GM23338 (cell line): ENCODE measurements at regions not wholly inside any gene's neighbourhood (a gene's known extent, or its start where the extent isn't known, plus 50 kb on each side); places are given as distances from the start of the nearest gene placed in this dataset.

ENCODE experiments used
- ATAC-seq: fragments of 200-7000 bp; cut with Tn5 transposase; 3 replicates; pipeline ENCODE4 v1.9.1; 2020
- DNase-seq: peaks from one replicate; pipeline ENCODE4 v3.0.0-alpha.2; 2015; ENCODE audit warnings: low spot score
- H2AFZ ChIP-seq: fragments of 200-600 bp; sonication (generic); 2 replicates; pipeline ENCODE4 v1.8.0; 2016; ENCODE audit warnings: antibody characterized with exemption, mild to moderate bottlenecking, moderate library complexity
- H3F3A ChIP-seq: fragments of 200-600 bp; sonication (generic); replicated peaks from 2 replicates; pipeline ENCODE4 v1.8.0; 2017; ENCODE audit warnings: antibody characterized with exemption, mixed run types, low read depth
- H3K27ac ChIP-seq: fragments of 200-600 bp; sonication (generic); 2 replicates; pipeline ENCODE4 v1.6.1; 2016; ENCODE audit warnings: low read depth
- H3K27me3 ChIP-seq: fragments of 200-600 bp; sonication (generic); 2 replicates; pipeline ENCODE4 v1.8.0; 2016; ENCODE audit warnings: mild to moderate bottlenecking, mixed run types, moderate library complexity; ENCODE audit not compliant: insufficient read depth
- H3K36me3 ChIP-seq: fragments of 200-600 bp; sonication (generic); 2 replicates; pipeline ENCODE4 v1.8.0; 2016; ENCODE audit warnings: mild to moderate bottlenecking; ENCODE audit not compliant: insufficient read depth
- H3K4me1 ChIP-seq: fragments of 200-600 bp; sonication (generic); 2 replicates; pipeline ENCODE4 v1.8.0; 2016; ENCODE audit warnings: mild to moderate bottlenecking, moderate library complexity; ENCODE audit not compliant: insufficient read depth
- H3K4me2 ChIP-seq: fragments of 200-600 bp; sonication (generic); 2 replicates; pipeline ENCODE4 v1.7.1; 2017; ENCODE audit warnings: mixed run types
- H3K4me3 ChIP-seq: fragments of 200-600 bp; sonication (generic); 2 replicates; pipeline ENCODE4 v1.6.1; 2016; ENCODE audit warnings: mixed run types
- H3K79me2 ChIP-seq: fragments of 200-600 bp; sonication (generic); replicated peaks from 2 replicates; pipeline ENCODE4 v1.8.0; 2017; ENCODE audit warnings: mild to moderate bottlenecking; ENCODE audit not compliant: insufficient read depth
- H3K9me2 ChIP-seq: fragments of 200-600 bp; sonication (generic); 2 replicates; pipeline ENCODE4 v1.8.0; 2017; ENCODE audit not compliant: insufficient read depth
- H4K20me1 ChIP-seq: fragments of 200-600 bp; sonication (generic); replicated peaks from 2 replicates; pipeline ENCODE4 v1.8.0; 2017; ENCODE audit warnings: mild to moderate bottlenecking; ENCODE audit not compliant: insufficient read depth
- H3K27ac Mint-ChIP-seq: 2 replicates; pipeline ENCODE4 v1.8.0; 2020; ENCODE audit warnings: inconsistent platforms, mild to moderate bottlenecking, moderate library complexity, mixed read lengths
- H3K27me3 Mint-ChIP-seq: 3 replicates; pipeline ENCODE4 v1.8.0; 2022; ENCODE audit warnings: low read depth, mild to moderate bottlenecking, moderate library complexity, mixed read lengths, inconsistent platforms; ENCODE audit not compliant: insufficient read depth, poor library complexity
- H3K36me3 Mint-ChIP-seq: 3 replicates; pipeline ENCODE4 v1.8.0; 2021; ENCODE audit warnings: low read depth, mild to moderate bottlenecking, inconsistent platforms, moderate library complexity, mixed read lengths
- H3K4me1 Mint-ChIP-seq: 3 replicates; pipeline ENCODE4 v1.8.0; 2020; ENCODE audit warnings: mild to moderate bottlenecking, inconsistent platforms, mixed read lengths
- H3K4me3 Mint-ChIP-seq: 3 replicates; pipeline ENCODE4 v1.8.0; 2021; ENCODE audit warnings: moderate library complexity, mild to moderate bottlenecking, inconsistent platforms, mixed read lengths
- H3K9me3 Mint-ChIP-seq: 3 replicates; pipeline ENCODE4 v1.8.0; 2020; ENCODE audit warnings: moderate library complexity, mild to moderate bottlenecking, inconsistent platforms, mixed read lengths
- CREB1 ChIP-seq: fragments of 250-450 bp; sonication (Bioruptor Pico); IDR thresholded peaks from 2 replicates; pipeline ENCODE4 v1.5.0; 2020; ENCODE audit warnings: low read depth, mild to moderate bottlenecking, moderate library complexity
- EZH2 ChIP-seq: fragments of 200-600 bp; sonication (generic); IDR thresholded peaks from one replicate; pipeline ENCODE4 v1.8.0; 2017; ENCODE audit warnings: antibody characterized with exemption, mild to moderate bottlenecking, low read depth; ENCODE audit not compliant: unreplicated experiment
- JUNB ChIP-seq: IDR thresholded peaks from one replicate; pipeline ENCODE4 v1.6.1; 2016; ENCODE audit warnings: antibody characterized with exemption; ENCODE audit not compliant: unreplicated experiment
- NANOG ChIP-seq: IDR thresholded peaks from 2 replicates; pipeline ENCODE4 v1.6.1; 2016; ENCODE audit warnings: antibody characterized with exemption, borderline replicate concordance
- POLR2AphosphoS5 ChIP-seq: IDR thresholded peaks from 2 replicates; pipeline ENCODE4 v1.6.1; 2016; ENCODE audit warnings: antibody characterized with exemption, low read depth
- STAT1 ChIP-seq: IDR thresholded peaks from one replicate; pipeline ENCODE4 v1.6.1; 2016; ENCODE audit warnings: antibody characterized with exemption; ENCODE audit not compliant: unreplicated experiment
- ZNF331 ChIP-seq: fragments of 250-450 bp; sonication (Bioruptor Pico); IDR thresholded peaks from 2 replicates; pipeline ENCODE4 v1.5.0; 2020; ENCODE audit warnings: low read depth, mild to moderate bottlenecking, moderate library complexity
- TF ChIP-seq, protein P1 (sequence below): IDR thresholded peaks from 2 replicates; pipeline ENCODE4 v1.6.1; 2016; ENCODE audit warnings: antibody characterized with exemption
- TF ChIP-seq, protein P2 (sequence below), 2 experiments: fragments of 200-600 bp in 1 of 2; sonication (generic) in 1 of 2; conservative IDR thresholded peaks; 2 replicates each; pipeline versions ENCODE4 v1.5.1 to v1.6.1; 2016 to 2017; ENCODE audit warnings: antibody characterized with exemption in 2 of 2, low read depth in 2 of 2, mild to moderate bottlenecking in 2 of 2, moderate library complexity in 1 of 2
- TF ChIP-seq, protein P3 (sequence below): fragments of 250-450 bp; sonication (Bioruptor Pico); IDR thresholded peaks from 2 replicates; pipeline ENCODE4 v1.5.0; 2020; ENCODE audit warnings: mild to moderate bottlenecking, moderate library complexity

DNA sequence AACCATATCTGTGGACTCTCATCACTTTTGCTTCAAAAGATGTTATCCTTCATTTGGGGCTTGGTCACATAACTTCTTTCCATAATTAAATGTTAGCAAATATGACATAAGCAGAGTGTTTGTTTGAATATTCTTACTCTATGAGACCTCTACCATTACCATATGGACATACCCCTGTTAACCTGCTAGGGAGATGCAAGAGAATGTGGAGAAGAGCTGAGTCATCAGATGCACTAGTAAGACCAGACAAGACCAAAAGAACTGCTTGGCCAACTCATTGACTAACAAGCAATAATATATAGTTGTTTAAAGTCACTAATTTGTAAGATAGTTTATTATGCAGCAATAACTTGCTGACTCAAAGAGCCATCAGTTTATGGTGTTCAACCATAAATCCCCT, 652.9 kb downstream of the SMARCA1 start:
- Histone ChIP-seq H3K4me1 (no peaks in the 10 kb centered on the region), H3F3A (no peaks in the 10 kb centered on the region), H3K4me3 (no peak overlapping the region), H3K27ac (no peak overlapping the region), H3K27me3 (no peaks in the 10 kb centered on the region), H4K20me1 (no peaks in the 10 kb centered on the region), H3K4me2 (no peak overlapping the region), H2AFZ (no peak overlapping the region), H3K9me2 (no peaks in the 10 kb centered on the region), H3K36me3 (no peaks in the 10 kb centered on the region), H3K79me2 (no peaks in the 10 kb centered on the region)
- Mint-ChIP-seq H3K9me3 (no peaks in the 10 kb centered on the region), H3K27ac (no peak overlapping the region), H3K4me3 (no peak overlapping the region), H3K36me3 (no peaks in the 10 kb centered on the region), H3K4me1 (peaks cover 3% of the 10 kb centered on the region; the same call in 1 of the 3 replicates), H3K27me3 (no peaks in the 10 kb centered on the region)
- ATAC-seq (no peak), DNase-seq (no peak)
- no peak for TF ChIP-seq JUNB
- no peak for TF ChIP-seq NANOG
- no peak for TF ChIP-seq ZNF331
- TF ChIP-seq STAT1, result no peak
- TF ChIP-seq EZH2, result no peak
- TF ChIP-seq, protein P1, sequence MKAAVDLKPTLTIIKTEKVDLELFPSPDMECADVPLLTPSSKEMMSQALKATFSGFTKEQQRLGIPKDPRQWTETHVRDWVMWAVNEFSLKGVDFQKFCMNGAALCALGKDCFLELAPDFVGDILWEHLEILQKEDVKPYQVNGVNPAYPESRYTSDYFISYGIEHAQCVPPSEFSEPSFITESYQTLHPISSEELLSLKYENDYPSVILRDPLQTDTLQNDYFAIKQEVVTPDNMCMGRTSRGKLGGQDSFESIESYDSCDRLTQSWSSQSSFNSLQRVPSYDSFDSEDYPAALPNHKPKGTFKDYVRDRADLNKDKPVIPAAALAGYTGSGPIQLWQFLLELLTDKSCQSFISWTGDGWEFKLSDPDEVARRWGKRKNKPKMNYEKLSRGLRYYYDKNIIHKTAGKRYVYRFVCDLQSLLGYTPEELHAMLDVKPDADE, result no peak
- no peak for TF ChIP-seq POLR2AphosphoS5
- TF ChIP-seq, protein P2, sequence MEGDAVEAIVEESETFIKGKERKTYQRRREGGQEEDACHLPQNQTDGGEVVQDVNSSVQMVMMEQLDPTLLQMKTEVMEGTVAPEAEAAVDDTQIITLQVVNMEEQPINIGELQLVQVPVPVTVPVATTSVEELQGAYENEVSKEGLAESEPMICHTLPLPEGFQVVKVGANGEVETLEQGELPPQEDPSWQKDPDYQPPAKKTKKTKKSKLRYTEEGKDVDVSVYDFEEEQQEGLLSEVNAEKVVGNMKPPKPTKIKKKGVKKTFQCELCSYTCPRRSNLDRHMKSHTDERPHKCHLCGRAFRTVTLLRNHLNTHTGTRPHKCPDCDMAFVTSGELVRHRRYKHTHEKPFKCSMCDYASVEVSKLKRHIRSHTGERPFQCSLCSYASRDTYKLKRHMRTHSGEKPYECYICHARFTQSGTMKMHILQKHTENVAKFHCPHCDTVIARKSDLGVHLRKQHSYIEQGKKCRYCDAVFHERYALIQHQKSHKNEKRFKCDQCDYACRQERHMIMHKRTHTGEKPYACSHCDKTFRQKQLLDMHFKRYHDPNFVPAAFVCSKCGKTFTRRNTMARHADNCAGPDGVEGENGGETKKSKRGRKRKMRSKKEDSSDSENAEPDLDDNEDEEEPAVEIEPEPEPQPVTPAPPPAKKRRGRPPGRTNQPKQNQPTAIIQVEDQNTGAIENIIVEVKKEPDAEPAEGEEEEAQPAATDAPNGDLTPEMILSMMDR (conservative IDR thresholded peaks at IDR 0.05; ENCODE audit: low read depth in 2 of 2), result no peak
- TF ChIP-seq, protein P3, sequence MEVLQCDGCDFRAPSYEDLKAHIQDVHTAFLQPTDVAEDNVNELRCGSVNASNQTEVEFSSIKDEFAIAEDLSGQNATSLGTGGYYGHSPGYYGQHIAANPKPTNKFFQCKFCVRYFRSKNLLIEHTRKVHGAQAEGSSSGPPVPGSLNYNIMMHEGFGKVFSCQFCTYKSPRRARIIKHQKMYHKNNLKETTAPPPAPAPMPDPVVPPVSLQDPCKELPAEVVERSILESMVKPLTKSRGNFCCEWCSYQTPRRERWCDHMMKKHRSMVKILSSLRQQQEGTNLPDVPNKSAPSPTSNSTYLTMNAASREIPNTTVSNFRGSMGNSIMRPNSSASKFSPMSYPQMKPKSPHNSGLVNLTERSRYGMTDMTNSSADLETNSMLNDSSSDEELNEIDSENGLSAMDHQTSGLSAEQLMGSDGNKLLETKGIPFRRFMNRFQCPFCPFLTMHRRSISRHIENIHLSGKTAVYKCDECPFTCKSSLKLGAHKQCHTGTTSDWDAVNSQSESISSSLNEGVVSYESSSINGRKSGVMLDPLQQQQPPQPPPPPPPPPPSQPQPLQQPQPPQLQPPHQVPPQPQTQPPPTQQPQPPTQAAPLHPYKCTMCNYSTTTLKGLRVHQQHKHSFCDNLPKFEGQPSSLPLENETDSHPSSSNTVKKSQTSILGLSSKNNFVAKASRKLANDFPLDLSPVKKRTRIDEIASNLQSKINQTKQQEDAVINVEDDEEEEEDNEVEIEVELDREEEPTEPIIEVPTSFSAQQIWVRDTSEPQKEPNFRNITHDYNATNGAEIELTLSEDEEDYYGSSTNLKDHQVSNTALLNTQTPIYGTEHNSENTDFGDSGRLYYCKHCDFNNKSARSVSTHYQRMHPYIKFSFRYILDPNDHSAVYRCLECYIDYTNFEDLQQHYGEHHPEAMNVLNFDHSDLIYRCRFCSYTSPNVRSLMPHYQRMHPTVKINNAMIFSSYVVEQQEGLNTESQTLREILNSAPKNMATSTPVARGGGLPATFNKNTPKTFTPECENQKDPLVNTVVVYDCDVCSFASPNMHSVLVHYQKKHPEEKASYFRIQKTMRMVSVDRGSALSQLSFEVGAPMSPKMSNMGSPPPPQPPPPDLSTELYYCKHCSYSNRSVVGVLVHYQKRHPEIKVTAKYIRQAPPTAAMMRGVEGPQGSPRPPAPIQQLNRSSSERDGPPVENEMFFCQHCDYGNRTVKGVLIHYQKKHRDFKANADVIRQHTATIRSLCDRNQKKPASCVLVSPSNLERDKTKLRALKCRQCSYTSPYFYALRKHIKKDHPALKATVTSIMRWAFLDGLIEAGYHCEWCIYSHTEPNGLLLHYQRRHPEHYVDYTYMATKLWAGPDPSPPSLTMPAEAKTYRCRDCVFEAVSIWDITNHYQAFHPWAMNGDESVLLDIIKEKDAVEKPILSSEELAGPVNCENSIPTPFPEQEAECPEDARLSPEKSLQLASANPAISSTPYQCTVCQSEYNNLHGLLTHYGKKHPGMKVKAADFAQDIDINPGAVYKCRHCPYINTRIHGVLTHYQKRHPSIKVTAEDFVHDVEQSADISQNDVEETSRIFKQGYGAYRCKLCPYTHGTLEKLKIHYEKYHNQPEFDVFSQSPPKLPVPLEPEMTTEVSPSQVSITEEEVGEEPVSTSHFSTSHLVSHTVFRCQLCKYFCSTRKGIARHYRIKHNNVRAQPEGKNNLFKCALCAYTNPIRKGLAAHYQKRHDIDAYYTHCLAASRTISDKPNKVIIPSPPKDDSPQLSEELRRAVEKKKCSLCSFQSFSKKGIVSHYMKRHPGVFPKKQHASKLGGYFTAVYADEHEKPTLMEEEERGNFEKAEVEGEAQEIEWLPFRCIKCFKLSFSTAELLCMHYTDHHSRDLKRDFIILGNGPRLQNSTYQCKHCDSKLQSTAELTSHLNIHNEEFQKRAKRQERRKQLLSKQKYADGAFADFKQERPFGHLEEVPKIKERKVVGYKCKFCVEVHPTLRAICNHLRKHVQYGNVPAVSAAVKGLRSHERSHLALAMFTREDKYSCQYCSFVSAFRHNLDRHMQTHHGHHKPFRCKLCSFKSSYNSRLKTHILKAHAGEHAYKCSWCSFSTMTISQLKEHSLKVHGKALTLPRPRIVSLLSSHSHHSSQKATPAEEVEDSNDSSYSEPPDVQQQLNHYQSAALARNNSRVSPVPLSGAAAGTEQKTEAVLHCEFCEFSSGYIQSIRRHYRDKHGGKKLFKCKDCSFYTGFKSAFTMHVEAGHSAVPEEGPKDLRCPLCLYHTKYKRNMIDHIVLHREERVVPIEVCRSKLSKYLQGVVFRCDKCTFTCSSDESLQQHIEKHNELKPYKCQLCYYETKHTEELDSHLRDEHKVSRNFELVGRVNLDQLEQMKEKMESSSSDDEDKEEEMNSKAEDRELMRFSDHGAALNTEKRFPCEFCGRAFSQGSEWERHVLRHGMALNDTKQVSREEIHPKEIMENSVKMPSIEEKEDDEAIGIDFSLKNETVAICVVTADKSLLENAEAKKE, result no peak
- TF ChIP-seq CREB1 (CRISPR knock-in tag), result no peak
